ENCODE measurements at regions not wholly inside any gene's neighbourhood (a gene's known extent, or its start where the extent isn't known, plus 50 kb on each side); places are given as distances from the start of the nearest gene placed in this dataset.

- H3K4me3 ChIP-seq (ENCODE audit: low read length), result no peak overlapping the region
- peak; percentile 92 for DNase-seq (ENCODE audit: low read depth)
- no peak for TF ChIP-seq CTCF (IDR thresholded peaks at IDR 0.05; ENCODE audit: insufficient read depth, low read depth, low read length, missing control alignments)
These were observed 133.2 kb upstream of the HDGFL1 start for GRCh38 chr6:22436134-22436533.

DNA sequence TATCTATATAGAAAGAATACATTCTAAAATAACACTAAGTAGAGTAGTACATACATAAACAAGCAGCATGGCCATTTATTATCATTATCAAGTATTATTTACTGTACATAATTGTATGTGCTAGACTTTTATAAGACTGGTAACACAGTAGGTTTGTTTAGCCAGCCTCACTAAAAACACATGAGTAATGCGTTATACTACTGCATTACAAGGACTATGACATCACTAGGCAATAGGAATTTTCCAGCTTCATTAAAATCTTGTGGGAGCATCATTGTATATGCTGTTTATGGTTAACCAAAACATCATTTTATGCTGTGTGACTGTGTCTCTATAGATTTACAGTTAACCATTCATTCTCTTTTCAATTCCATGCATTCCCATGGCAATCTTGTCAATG, 131.7 kb upstream of the HDGFL1 start:
- H3K4me3 ChIP-seq (ENCODE audit: low read length), result no peak overlapping the region
- peak; percentile 29 for DNase-seq (ENCODE audit: low read depth)
- TF ChIP-seq CTCF (IDR thresholded peaks at IDR 0.05; ENCODE audit: insufficient read depth, low read depth, low read length, missing control alignments), result no peak

GRCh38 chr6:22442826-22443225, 126.5 kb upstream of the HDGFL1 start:
- peak; percentile 95 for DNase-seq (ENCODE audit: low read depth)
- TF ChIP-seq CTCF (IDR thresholded peaks at IDR 0.05; ENCODE audit: insufficient read depth, low read depth, low read length, missing control alignments), result peak; percentile 6
- H3K4me3 ChIP-seq (ENCODE audit: low read length), result no peak overlapping the region

GRCh38 chr6:22444330-22444729, 125.0 kb upstream of the HDGFL1 start:
- TF ChIP-seq CTCF (IDR thresholded peaks at IDR 0.05; ENCODE audit: insufficient read depth, low read depth, low read length, missing control alignments), result no peak
- H3K4me3 ChIP-seq (ENCODE audit: low read length), result no peak overlapping the region
- peak; percentile 23 for DNase-seq (ENCODE audit: low read depth)

- DNase-seq (ENCODE audit: low read depth), result no peak
- no peak overlapping the region for H3K4me3 ChIP-seq (ENCODE audit: low read length)
- TF ChIP-seq CTCF (IDR thresholded peaks at IDR 0.05; ENCODE audit: insufficient read depth, low read depth, low read length, missing control alignments), result no peak
These were observed 123.4 kb upstream of the HDGFL1 start for GRCh38 chr6:22445946-22446345.

- TF ChIP-seq CTCF (IDR thresholded peaks at IDR 0.05; ENCODE audit: insufficient read depth, low read depth, low read length, missing control alignments), result no peak
These were observed 121.8 kb upstream of the HDGFL1 start for GRCh38 chr6:22447249-22448196.

More at GRCh38 chr6:22447249-22448196, 121.8 kb upstream of the HDGFL1 start:
- no peak overlapping the region for H3K4me3 ChIP-seq (ENCODE audit: low read length)
- DNase-seq (ENCODE audit: low read depth), result no peak
